ENCODE measurements at regions not wholly inside any gene's neighbourhood (a gene's known extent, or its start where the extent isn't known, plus 50 kb on each side); places are given as distances from the start of the nearest gene placed in this dataset.
"Not testable (repeated sequence)": the region's sequence is repeated elsewhere in the genome, so short reads cannot be mapped to it uniquely, and the experiment has no call there.

DNA sequence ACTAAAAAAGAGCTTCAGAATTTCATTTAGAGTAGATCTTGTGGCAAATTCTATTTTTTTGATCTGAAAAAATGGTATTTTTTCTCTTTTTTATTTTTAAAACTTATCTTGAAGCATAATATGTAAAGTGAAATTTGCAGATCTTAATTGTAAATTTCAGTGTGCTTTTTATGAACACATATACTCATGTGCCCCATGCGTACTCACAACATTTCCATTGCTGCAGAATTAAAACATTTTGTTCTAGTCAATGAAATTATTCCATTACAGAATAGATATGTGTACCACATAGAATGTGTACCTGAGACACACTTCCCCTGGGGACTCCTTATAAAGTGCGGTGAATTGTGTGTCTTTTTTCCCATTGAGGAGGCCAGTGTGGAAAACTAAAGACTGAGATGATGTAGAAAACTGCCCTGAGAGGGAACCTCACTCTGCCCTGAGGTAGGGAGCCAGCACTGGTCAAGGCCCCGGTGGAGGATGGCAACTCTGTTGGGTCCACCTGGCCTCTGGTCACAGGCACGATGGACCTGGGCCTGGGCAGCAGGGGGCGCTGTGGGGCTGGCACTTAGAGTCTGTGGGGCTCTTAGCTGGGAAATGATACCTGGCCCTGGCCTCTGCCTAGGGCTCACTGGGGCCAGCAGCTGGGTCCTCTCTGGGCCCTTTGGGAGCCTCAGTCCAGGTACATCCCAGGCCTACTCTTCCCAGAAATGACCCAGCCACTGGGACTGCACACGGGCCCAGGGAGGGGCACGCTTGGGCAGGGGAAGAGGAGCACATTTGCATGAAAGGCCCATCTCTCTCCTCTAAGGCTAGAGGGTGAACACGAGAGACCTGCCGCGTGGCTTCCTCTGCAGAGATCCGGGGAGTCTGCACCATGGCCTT, 77.9 kb upstream of the TOP3B start:
- Histone ChIP-seq H3K36me3 (no peaks in the 10 kb centered on the region), H3K27me3 (peaks cover 37% of the 10 kb centered on the region), H3K9me3 (no peaks in the 10 kb centered on the region), H3K27ac (peak overlapping the region in 3 of 4 donors; percentile 62 to 75 (median 74)), H3K4me1 (peaks cover 0 to 9% (median 5%) of the 10 kb centered on the region in 3 donors), H3K4me3 (no peak overlapping the region)
- TF ChIP-seq CTCF (IDR thresholded peaks at IDR 0.05), result peak in 2 of 4 experiments; percentile 23 to 55
- TF ChIP-seq POLR2AphosphoS5 (IDR thresholded peaks at IDR 0.05), result no peak
- 61 to 92% methylated on average over 1 to 4 of the region's 11 CpGs for WGBS, 2 donors (ENCODE audit: low coverage in 1 of 2)
- ATAC-seq, result no peak

DNA sequence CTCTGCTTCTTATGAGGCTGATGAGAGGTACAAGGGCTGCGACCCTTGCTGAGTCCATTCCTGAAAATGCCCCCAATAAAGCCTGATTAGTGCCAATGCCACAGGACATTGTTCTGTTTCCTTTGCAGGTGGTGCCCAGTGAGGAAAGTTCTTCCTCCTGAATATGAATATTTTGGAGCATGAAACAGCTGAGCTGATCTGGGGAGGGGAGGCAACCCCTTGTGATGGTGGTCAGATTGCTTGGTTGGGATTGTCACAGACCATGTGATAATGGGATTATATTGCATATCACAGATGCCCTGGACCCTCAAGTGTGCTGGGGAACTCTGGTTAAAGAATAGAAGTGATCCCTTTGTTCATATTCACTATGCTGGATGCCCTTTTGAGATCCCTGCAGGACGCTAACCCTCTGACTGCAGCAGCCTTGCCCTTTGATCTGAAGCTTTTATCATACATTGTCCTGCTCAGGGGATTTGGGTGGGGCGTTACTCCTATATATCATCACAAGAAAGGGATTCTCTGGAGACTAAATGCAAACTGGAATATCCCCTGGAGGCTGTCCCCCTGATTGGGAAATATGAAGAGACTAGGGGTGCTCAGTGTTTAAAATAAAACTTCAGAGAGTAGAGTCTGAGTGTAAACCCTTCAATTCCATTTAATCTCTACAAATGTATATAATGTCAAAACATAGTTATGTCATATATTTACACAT, 76.9 kb upstream of the TOP3B start:
- no peak for ATAC-seq
- WGBS, 2 donors (ENCODE audit: low coverage in 1 of 2), result 75 to 100% methylated on average over 1 of the region's 3 CpGs
- no peaks in the 10 kb centered on the region for H3K9me3 ChIP-seq

DNA sequence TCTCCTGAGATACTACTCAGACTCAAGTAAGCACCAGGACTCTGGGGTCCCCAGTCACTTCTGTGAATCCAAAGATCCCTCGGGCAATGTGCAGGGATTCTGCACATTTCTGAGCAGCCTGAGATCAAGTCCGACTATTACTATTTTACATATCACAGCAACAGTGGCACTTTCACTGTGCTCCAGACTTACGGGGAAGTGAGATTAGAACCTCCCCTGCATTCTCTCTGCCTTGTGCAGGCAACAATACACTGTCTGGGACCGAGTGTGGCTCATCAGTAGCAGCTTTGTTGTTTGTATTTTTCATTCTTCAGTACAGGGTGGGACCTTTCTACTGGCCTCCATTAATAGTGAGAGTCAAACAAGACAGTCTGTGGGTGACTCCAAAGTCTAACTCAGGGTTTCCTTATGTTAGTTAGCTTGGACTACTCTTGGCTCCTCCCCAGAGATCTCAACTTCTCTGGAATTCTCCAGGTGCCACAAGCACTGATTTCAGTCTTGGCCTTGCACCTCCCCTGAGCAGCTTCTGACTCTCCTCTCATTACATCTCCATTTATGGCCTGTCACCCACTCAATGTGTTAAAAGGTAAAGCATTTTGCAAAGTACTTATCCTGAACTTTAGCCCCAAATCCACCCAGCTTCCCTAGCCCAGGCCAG, 76.2 kb upstream of the TOP3B start:
- H3K27ac ChIP-seq, result no peak overlapping the region
- H3K9me3 ChIP-seq, result no peaks in the 10 kb centered on the region
- H3K4me1 ChIP-seq, result peaks cover 0 to 9% (median 5%) of the 10 kb centered on the region in 3 donors
- no peak for ATAC-seq
- no peak overlapping the region for H3K4me3 ChIP-seq
- TF ChIP-seq EP300 (IDR thresholded peaks at IDR 0.05), result no peak
- no peak for TF ChIP-seq POLR2A (IDR thresholded peaks at IDR 0.05)
- no peak for TF ChIP-seq POLR2AphosphoS5 (IDR thresholded peaks at IDR 0.05)
- no peak for TF ChIP-seq CTCF (IDR thresholded peaks at IDR 0.05)
- WGBS, 2 donors (ENCODE audit: low coverage in 1 of 2), result 38 to 55% methylated on average over 2 to 4 of the region's 4 CpGs
- H3K27me3 ChIP-seq, result peaks cover 36% of the 10 kb centered on the region
- no peaks in the 10 kb centered on the region for H3K36me3 ChIP-seq

More for the DNA sequence above, 76.9 kb upstream of the TOP3B start:
- no peak overlapping the region for H3K27ac ChIP-seq
- H3K36me3 ChIP-seq, result no peaks in the 10 kb centered on the region
- TF ChIP-seq CTCF (IDR thresholded peaks at IDR 0.05), result no peak
- TF ChIP-seq POLR2AphosphoS5 (IDR thresholded peaks at IDR 0.05), result no peak
- TF ChIP-seq EP300 (IDR thresholded peaks at IDR 0.05), result no peak
- TF ChIP-seq POLR2A (IDR thresholded peaks at IDR 0.05), result no peak
- peaks cover 36% of the 10 kb centered on the region for H3K27me3 ChIP-seq
- H3K4me3 ChIP-seq, result no peak overlapping the region
- H3K4me1 ChIP-seq, result peaks cover 0 to 9% (median 5%) of the 10 kb centered on the region in 3 donors

DNA sequence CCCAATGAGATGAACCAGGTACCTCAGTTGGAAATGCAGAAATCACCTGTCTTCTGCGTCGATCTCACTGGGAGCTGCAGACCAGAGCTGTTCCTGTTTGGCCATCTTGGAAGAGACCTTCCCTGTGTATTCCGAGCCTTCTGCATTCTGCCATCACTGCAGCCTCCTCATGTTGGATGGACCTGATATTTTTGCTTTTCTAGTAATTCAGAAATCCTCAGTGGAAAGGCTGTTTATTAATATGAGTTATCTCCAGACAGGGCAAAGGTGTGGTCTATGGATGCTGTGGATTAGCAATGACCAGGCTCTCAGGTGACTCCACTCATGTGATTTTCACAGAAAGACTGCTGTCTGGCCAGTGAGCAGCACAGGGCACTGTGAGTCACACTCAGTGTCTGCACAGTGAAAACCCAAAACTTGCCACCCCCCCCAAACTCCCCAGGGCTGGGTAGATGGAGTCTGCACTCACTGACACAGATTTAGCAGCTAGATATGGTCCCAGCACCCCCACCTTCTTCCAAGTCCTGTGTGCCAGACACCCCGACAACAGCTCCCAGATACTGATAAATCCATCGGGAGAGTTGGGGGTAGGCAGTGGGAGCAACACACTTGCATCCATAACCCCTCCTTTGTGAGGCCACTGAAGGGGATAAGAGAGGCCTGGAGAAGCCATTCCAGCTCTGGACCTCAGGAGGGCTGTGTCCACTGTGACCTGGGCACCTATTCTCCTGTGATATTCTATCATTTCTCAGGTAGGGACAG, 75.2 kb upstream of the TOP3B start:
- Histone ChIP-seq H3K36me3 (no peaks in the 10 kb centered on the region), H3K27me3 (peaks cover 36% of the 10 kb centered on the region), H3K9me3 (no peaks in the 10 kb centered on the region), H3K4me3 (no peak overlapping the region), H3K4me1 (peaks cover 0 to 9% (median 5%) of the 10 kb centered on the region in 3 donors), H3K27ac (no peak overlapping the region)
- 72 to 82% methylated on average over 3 of the region's 5 CpGs for WGBS, 2 donors (ENCODE audit: low coverage in 1 of 2)
- no peak for ATAC-seq
- TF ChIP-seq EP300 (IDR thresholded peaks at IDR 0.05) (no peak), POLR2A (IDR thresholded peaks at IDR 0.05) (no peak), POLR2AphosphoS5 (IDR thresholded peaks at IDR 0.05) (no peak), CTCF (IDR thresholded peaks at IDR 0.05) (no peak)

DNA sequence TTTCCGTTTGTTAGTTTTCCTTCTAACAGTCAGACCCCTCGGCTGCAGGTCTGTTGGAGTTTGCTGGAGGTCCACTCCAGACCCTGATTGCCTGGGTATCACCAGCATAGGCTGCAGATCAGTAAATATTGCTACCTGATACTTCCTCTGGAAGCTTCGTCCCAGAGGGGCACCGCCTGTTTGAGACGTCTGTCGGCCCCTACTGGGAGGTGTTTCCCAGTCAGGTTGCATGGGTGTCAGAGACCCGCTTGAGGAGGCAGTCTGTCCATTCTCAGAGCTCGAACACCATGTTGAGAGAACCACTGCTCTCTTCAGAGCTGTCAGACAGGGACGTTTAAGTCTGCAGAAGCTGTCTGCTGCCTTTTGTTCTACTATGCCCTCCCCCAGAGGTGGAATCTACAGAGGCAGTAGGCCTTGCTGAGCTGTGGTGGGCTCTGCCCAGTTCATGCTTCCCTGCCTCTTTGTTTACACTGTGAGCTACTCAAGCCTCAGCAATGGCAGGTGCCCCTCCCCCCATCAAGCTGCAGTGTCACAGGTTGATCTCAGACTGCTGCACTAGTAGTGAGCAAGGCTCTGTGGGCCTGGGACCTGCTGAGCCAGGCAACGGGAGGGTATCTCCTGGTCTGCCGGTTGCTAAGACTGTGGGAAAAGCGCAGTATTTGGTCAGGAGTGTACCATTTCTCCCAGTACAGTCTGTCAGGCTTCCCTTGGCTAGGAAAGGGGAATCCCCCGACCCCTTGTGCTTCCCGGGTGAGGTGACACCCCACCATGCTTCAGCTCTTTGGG, 74.4 kb upstream of the TOP3B start:
- H3K9me3 ChIP-seq, H3K36me3 ChIP-seq, H3K27ac ChIP-seq, H3K4me1 ChIP-seq, ATAC-seq, H3K4me3 ChIP-seq: not testable (repeated sequence)
- 47 to 50% methylated on average over 1 to 6 of the region's 14 CpGs for WGBS, 2 donors (ENCODE audit: low coverage in 1 of 2)
- H3K27me3 ChIP-seq, result peaks cover 36% of the 10 kb centered on the region

DNA sequence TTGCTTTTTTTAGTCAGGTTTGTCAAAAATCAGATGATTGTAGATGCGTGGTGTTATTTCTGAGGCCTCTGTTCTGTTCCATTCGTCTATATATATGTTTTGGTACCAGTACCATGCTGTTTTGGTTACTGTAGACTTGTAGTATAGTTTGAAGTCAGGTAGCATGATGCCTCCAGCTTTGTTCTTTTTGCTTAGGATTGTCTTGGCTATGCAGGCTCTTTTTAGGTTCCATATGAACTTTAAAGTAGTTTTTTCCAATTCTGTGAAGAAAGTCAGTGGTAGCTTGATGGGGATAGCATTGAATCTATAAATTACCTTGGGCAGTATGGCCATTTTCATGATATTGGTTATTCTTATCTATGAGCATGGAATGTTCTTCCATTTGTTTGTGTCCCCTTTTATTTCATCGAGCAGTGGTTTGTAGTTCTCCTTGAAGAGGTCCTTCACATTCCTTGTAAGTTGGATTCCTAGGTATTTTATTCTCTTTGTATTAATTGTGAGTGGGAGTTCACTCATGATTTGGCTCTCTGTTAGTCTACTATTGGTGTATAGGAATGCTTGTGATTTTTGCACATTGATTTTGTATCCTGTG, 70.1 kb upstream of the TOP3B start:
- 67 to 72% methylated on average over 3 of the region's 3 CpGs for WGBS, 2 donors (ENCODE audit: low coverage in 1 of 2)
- not testable (repeated sequence) for ATAC-seq

More for the DNA sequence above, 70.1 kb upstream of the TOP3B start:
- not testable (repeated sequence) for H3K9me3 ChIP-seq, H3K36me3 ChIP-seq, H3K4me3 ChIP-seq, H3K4me1 ChIP-seq, H3K27ac ChIP-seq
- peaks cover 16% of the 10 kb centered on the region for H3K27me3 ChIP-seq
